Bone marrow (tissue), 2 donors: ENCODE measurements at regions not wholly inside any gene's neighbourhood (a gene's known extent, or its start where the extent isn't known, plus 50 kb on each side); places are given as distances from the start of the nearest gene placed in this dataset.

ENCODE experiments used
- DNase-seq, 2 donors: peaks; one replicate each; lab custom pipeline; 2025; lab: John Stamatoyannopoulos, UW

DNA sequence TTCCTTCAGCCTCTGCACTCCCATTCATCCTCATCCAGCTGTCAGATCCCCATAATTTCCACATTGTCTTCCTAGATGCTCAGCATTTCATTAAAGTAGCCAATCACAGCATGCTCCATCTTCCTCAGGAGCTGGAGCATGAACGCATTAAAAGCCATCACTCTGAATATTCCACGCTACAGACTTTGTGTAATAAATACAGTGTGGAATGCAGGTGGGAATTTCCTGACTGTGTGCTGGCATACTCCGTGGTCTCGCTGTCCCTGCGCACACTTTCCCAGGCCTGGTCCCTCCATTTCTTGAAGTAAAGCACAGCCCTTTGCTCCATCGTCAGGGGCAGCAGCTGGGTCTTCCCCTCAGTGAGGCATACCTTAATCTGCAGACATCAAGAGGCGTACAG, 123.7 kb upstream of the NCK2 start:
- no peak for DNase-seq

DNA sequence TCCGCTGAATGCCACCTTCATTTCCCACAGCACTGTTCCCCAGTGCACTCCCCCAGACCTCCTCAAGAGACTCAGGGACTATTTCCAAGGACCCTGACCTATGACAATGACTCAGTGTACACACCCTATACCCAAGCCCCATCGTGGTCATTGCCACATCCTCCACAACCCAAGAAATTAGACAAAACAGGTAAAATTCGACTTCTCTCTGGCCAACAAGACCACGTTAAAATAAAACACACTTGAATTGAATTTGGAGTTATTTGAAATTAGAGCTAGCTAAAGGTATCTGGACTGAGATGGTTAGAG, 126.4 kb upstream of the NCK2 start:
- DNase-seq = no peak

DNA sequence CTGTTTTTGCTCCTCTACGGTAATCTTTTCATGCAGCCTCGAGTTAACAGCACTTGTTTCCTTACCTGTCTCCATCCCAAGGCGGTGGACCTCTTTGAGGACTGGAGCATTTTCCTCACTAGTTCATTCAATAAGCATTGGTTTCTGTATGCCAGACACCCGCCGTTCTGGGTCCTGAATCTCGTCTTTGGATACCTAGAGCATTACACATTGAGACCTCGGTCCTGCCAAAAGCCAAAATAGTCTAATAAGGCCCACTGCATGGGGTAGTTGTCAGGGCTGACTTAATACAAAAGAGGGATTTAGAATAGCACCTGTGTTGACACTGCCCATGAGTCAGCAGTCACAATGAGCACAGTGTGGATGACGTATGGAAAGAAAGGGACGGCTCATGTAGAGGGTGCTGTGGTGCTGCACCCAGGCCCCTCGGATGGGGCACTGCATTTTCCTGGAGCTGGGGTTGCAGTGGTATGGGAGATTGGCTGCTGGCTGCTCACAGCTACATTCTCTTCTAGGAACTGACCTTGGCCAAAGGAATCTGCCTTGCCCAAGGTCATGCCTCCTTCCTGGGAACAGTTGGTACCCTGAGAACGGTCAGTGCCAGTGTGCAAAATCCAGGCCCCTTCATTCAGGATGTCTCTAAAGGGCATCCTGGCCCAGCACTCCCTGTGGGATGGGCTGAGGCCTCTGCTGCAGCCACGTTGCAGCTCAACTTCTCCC, 126.9 kb upstream of the NCK2 start:
- no peak for DNase-seq

DNA sequence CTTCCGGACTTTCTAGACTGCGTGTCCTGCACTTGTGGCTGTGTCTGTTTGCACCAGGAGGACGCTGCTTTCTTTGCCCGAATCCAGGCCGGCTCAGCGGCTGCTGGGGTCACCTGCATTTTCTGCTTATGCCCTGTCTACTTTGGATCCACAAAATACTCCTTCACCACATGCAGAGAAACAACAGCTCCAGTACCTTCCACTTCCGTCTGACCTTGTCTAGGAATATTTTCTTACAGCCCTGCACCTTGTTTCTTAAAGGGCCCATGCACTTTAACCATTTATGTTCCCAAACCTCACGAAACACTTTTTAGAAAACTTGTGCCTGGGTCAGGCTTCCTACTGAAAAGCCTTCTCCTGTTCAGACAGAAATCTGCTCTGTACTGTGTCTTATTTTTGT, 129.4 kb upstream of the NCK2 start:
- DNase-seq = no peak

DNA sequence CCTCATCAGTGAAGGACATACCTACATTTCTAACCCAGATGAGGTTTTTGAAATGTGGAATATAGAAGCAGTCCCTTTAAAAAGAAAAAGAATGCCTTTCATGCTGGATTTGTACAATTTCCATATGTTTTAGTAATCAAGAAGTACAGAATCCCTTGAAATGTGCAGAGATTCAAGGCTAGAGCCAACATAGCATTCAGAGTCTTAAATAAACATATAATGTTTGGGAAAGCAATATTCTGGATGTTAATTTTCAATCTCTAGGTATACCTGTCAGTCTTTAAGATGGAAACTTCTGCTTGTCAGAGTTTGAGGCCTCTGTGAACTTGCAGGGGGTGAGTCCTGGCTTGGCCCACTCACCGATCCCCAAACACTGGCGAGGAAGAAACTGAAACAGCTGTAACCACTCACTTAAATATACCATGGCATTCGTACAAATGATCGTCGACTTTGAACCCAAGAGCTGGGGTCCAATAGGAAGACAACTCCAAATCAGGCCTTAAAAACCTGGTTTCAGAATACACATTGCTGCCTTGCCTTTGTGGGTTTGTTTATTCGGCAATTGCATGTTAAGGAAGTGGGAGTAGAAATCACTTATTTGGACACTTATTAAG, 132.8 kb upstream of the NCK2 start:
- no peak for DNase-seq

DNA sequence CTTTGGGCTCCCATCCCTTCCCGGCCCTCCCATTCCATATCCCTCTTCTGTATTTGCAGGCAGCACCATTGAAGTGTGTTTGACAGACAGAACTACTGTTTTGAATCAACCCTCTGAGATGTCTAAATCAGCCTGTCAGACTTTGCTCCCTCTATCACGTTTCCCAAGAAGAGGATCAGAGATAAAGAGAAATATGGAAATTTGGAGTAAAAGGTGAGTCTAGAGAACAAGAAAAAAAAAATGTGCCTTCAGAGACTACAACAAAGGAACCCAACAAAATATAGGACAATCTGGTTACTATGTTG, 133.4 kb upstream of the NCK2 start:
- DNase-seq = no peak

DNA sequence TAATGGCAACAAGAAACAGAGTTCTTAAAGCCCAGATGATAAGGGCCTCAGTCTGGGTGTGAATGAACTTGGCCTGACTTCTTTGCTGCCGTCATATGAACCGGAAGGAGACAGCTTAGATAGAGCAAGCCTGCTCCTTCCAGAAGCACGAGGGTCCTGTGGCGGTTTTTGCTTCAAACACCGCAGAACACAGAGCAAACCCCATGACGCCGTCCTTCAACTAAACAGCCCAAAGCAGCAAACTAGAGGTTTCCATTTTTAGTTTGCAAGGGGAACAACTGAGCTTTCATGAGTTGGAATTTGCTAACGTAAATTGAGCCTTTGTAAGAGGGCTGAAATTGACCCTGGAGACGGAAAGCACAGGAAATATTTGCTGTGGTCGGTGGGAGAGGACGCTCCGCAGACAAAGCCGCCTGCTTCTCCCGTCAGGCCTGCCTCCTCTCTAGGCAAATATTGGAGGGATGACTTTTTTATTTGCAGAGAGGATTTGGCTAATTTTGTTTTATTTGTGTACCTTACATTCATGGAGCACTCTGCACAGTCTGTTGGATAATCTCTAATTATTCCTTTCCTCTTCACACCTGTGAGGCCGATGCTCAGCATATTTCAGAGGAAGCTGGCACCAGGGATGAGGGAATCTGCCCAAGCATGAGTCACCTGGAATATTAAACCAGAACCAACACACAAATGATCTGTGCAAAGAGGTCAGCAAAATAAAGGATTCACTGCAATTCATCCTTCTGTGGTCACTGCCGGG, 134.0 kb upstream of the NCK2 start:
- no peak for DNase-seq

DNA sequence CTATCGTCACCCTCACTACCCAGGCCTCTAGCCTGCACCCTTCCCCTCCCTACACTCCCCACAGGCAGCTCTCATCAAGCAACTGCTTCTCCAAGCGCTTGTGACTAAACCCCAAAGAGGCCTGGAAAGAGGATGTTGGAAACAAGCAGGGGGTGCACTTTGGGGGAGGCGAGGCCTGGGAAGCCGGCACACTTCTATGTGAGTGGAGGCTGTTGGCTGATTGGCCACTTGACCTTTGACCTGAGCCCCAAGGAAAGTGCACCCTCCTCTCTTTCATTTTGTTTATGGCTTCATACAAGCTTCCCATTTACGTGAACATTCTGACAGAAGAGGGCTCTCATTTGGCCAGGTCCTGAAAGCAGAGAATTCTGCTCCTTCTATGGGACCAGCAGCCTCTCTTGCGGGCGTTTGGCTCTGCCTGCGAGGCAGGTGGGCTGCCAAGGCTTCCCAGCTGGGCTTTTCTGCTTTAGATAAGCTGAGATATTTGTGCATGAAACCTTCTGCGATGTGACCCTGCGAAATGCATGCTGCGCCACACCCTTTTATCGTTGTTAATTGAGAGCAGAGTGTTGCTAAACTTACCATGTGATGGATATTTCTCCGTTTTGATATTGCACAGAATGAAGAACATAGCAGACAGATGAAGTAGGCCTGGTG, 134.8 kb upstream of the NCK2 start:
- no peak for DNase-seq

DNA sequence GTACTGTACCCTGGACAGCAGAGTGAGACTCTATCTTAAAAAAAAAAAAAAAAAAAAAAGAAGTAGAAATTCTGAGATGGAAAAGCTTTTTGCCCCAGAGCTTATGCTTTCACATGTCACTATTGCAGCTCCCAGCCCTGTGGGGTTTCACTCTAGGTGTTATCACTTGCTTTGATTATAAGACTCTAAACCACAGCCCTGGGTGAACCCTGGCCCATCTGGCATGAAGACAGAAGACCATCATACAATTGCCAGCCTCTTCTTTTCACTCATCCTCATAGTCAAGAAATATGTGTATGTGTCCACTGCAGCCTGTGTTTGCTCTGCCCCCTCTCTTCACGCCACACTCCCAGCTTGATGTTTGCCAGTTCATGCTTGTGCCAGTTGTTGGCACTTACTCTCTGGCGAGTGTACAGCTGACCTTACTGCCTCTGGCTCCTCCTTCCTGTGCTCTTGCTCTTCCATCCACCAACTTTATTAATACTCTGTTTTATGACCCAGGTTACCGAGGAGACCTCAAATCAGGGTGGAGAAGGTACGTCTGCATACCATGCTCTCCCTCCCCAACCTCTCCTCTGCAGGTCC, 136.7 kb upstream of the NCK2 start:
- no peak for DNase-seq

DNA sequence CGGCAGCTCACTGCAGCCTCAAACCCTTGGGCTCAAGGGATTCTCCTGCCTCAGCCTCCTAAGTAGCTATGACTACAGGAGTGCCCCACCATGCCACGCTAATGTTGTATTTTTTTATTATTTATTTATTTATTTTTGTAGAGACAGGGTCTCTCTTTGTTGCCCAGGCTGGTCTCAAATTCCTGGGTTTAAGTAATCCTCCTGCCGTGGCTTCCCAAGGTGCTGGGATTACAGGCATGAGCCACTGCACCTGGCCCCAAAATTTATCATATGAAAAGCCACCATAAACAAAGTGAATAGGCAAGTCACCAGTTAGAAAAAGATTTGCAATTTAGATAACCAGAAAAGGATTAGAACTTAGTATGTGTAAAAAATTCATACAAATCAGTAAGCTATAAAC, 138.6 kb upstream of the NCK2 start:
- DNase-seq = no peak

DNA sequence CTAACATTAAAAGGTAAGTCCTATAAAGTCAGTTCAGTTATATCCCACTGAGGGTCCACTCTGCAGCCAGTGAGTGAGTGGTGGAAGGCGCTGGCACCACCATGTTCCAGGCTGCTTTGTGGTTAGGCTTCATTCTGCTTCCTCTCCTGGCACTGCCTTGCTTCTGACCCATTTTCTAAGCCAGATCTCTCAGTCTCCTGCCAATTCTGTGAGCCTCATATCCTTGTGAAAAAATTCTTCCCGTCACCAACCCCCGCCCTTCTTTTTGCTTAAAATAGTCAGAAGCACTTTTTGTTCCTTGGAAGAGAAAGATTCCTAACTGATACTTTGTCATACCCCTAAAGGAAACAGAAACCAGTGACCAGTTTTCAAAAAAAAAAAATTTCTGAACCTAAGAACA, 139.8 kb upstream of the NCK2 start:
- no peak for DNase-seq

DNA sequence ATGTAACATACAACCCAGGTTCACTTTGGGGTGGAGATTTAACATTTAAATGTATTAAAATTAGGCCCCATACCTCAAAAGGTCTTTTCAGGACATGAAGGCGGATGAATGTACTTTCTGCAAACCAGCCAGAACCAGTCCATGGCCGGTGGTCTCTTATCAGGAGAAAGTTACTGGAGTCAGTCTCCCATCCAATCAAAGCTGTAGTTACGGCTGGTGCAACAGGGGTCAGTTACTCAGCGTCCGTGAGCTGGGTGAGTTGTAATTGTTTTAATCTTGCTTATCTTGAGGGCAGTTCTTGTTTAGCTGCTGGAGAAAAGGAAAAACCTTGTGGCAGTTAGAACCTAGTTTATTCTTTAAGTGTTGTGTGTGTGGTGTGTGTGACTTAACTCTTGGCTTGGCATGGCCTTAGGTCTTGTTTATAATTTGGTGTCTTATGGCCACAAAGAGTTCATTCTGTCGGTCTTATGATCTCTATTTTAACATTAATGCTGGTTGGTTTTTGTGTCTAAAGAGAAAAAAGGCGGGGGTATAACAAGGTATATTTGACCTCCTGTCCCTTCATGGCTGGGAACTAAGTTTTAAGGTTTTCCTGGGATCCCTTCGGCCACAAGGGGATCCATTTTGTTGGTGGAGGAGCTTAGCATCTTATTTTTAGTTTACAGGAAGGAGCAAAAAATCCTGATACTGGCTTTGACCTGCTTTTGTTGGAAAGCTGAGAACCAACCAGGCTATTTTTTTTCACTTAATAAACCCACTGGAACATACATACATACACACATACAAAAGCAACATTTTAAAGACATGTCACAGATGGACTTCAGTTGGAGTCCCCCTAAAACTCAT, 143.5 kb upstream of the NCK2 start:
- DNase-seq = no peak

DNA sequence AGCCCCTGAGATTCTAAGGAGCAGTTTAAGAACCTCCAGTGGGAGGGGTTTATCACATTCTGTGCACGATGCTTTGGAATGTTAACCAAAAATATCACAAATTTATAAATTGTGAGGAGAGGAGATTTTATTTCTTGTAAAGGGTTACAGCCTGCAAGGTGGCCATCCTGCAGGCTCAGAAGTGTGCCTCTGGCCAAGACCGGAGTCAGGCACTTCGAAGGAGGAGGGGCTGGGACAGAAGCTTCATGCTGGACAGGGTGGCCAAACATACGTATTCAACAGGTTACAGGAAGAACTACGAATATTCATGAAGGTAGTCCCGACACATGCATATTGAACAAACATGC, 144.1 kb upstream of the NCK2 start:
- DNase-seq = no peak

DNA sequence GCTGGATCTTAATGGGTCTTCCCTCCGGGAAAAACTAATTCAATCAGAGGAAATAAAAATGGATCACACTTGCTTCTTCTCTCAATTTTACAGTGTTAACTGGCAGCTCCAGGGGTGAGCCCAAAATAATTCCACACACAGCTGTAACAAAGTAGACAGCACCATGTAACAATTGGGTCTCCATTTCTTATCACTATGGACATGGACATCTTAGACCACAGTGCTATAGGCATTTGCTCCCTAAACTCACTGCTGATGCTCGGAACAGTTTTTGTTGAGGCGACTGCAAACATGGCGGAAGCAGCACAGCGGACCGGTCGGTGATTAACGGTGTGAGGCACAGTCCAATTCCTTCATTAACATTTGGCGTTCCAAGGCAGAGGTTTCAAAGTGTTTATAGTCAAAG, 144.7 kb upstream of the NCK2 start:
- DNase-seq = no peak

DNA sequence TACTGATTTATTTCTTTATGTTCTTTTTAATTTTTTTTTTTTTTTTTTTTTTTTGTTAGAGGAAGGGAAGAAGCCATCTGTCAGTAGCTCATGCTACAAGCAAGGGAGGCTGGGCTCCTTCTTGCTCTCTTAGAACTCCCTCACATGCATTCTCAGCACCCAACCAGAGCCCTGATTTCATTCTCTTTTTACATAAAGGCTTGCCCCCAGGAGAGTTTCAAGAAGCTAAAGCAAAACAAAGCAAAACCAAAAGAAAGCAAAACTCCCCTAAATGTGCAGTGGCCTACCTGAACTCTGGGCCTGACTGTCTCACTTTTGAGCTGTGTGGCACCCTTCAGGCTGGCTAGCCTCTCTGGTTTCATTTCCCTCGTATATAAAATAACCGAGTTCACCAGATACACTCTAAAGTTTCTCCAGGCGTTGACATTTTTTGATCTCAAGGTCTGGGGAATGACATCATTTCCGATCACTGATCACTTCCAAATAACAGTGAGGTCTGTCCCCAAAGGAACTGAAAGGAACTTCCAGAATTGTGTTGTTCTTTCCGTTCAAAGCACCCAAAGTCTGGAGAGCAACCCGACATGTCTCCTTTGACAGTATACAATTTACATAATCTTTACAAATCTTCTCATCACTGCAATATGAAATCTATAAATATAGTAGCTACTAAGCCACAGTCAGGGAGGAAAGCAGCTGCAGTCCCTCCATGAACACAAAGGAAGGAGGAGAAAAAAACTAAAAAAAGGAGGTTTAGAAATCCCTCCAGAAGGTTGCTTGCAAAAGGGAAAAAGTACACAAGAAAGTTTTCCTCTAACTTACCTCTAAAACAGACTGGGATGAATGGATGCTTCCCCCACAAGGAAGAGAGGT, 145.6 kb upstream of the NCK2 start:
- no peak for DNase-seq

DNA sequence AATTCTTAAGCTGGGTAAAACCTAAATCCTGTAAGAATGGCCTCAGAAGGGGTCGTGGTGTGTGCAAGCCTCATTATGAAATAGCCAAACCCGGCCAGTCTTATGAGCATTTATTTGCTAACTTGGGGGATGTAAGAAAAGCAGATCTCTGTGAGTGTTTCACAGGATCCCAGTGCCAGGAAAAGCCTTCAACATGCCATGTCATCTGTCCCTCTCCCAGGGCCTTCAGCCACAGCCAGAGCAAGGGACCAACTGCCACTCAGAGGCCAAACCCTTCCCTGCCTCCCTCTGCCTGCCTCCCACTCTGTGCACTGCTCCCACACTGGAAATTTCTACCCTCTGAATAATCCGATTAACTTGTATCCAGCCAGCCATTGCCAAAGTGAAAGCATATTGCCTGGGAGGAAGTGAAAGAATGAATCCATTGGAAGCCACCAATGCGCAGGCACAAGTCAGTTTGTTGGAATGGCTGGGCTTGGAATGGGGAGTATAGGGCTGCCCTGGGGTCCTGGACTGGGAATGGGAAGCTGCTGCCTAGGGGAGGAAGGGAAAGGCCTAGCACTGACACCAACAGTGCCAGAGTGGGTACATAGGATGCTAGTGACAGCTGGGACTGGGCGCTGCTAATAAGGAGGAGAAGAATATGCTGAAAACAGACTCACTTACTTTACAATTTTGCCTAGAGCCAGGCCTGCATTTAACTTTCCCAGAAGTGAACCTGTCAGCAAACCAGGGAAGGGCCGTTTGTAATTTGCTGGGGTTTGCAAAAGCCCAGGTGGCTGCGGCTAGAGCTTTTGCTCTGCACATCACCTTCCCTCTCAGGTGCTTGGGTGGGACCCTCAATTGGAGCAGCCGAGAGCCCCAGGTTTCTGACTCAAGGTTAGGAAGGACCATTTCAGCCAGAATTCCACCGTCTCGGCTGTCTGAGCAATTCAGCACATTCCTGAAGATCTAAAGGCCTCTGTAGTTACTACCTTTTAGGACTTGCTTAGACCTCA, 146.6 kb upstream of the NCK2 start:
- DNase-seq = no peak

DNA sequence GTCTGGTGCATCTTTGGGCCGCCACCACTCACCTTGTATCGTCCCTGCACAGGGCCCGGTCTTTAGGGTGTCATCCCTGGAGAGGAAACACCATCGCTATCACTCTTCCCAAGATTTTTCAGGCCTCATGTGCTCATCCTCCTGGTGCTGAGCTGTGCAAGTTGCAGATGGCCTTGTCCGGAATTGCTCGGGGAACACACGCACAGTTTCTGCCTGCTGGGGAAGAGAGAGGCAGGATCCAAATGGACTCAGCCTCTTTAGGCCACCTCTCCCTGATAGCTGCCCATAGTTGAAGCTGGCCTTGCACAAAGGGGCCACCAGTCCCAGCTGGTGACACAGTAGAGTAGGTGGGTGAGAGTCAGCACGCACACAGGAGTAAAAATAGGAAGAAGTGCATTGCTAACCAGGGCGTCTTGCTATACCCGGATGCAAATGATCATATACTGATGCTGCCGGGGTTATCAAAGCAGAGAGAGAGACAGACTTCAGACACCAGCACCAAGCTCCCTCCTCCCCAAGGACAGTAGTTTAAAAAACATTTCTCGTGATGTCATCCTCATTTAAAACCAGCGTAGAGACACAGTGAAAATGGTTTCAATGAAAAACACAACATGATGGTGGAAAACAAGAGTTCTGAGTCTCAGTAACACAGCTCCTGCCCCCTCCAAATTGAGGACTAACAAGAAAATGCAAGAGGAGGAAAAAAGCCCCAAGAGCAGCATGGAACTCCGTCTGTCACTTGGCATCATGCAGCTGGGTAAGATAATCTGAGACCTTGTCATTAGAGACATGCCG, 147.5 kb upstream of the NCK2 start:
- no peak for DNase-seq

DNA sequence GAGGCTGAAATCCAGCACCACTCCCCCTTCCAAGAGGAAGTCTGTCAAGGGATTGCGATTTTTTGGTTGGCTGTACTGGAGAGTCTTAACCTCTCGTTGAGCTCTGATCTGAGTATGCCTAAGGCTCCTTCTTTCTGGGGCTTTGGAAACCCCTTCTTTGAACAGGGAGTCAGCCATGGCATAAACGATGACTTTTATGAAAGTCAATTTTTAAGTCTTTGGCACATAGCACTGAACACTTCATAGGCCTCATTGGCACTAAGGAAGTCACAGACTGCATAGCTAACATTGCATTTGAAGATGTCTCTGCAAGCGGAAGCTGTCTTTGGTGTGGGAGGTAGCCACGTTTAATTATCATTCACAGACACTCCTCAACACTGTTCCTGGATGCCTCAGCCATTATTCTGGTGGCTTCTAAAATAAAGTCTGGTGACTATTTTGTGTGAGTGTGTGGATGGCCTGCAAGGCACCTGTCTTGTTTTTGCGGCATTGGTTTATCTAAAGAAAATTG, 148.2 kb upstream of the NCK2 start:
- DNase-seq = no peak

DNA sequence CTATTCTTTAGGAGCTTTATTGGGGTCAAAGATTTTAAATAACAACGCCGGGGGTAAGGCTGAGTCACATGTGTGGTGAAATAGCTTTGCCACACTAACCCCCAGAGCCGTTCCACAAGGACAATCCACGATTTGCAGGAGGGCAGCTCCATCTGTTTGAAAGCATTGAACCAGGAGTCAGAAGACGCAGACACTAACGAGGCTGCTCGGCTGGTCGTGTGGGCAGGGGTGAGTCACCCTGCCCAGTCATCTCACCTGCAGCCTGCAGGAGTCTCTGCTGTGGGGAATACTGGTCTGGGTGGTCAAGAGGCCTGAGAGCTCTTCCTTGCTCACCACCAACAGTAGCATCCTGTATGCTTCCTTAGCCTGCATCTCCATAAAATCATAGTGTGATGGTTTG, 149.2 kb upstream of the NCK2 start:
- no peak for DNase-seq
